HCT116 (cell line): ENCODE measurements at regions not wholly inside any gene's neighbourhood (a gene's known extent, or its start where the extent isn't known, plus 50 kb on each side); places are given as distances from the start of the nearest gene placed in this dataset.

Experiments
- EGR1 ChIP-seq: IDR thresholded peaks from 2 replicates; pipeline ENCODE4 v1.6.1; 2012; ENCODE audit warnings: low read depth
- EZH2 ChIP-seq: fragments of 200-600 bp; sonication (generic); IDR thresholded peaks from 2 replicates; pipeline ENCODE4 v1.6.1; 2017; ENCODE audit warnings: antibody characterized with exemption, mixed run types
- FOSL1 ChIP-seq: IDR thresholded peaks from 2 replicates; pipeline ENCODE4 v1.6.1; 2012; ENCODE audit warnings: low read depth
- MAX ChIP-seq: IDR thresholded peaks from 2 replicates; pipeline ENCODE4 v1.6.1; 2012
- POLR2A ChIP-seq: IDR thresholded peaks from 2 replicates; pipeline ENCODE4 v1.7.0; 2011; ENCODE audit warnings: borderline replicate concordance; ENCODE audit not compliant: insufficient read depth, insufficient read length; ENCODE audit errors: extremely low read depth
- POLR2AphosphoS5 ChIP-seq: IDR thresholded peaks from 2 replicates; pipeline ENCODE4 v1.6.1; 2011; ENCODE audit warnings: mild to moderate bottlenecking, low read depth, low read length, moderate library complexity
- RAD21 ChIP-seq: IDR thresholded peaks from 2 replicates; pipeline ENCODE4 v1.6.1; 2012; ENCODE audit warnings: low read depth, mild to moderate bottlenecking
- YY1 ChIP-seq: IDR thresholded peaks from 2 replicates; pipeline ENCODE4 v1.6.1; 2011; ENCODE audit warnings: low read length, low read depth, moderate library complexity, mild to moderate bottlenecking; ENCODE audit not compliant: insufficient replicate concordance; ENCODE audit errors: extremely low read depth
- ZFX ChIP-seq: fragments of 450-650 bp; IDR thresholded peaks from 2 replicates; pipeline ENCODE4 v1.6.1; 2017
- ZNF274 ChIP-seq: fragments of 200-500 bp; sonication (Bioruptor generic); IDR thresholded peaks from 2 replicates; pipeline ENCODE4 v1.6.1; 2014; ENCODE audit warnings: mild to moderate bottlenecking, low read depth, low read length, inconsistent platforms
- TF ChIP-seq, protein P1 (sequence below), 3 experiments: fragments of 200-600 bp in 1 of 3; sonication (generic) in 1 of 3; IDR thresholded peaks in 2 of 3; conservative IDR thresholded peaks in 1 of 3; 2 replicates each; pipeline ENCODE4 v1.5.1; 2012 to 2017; ENCODE audit warnings: low read depth in 2 of 3, low read length in 2 of 3, antibody characterized with exemption in 1 of 3, borderline replicate concordance in 1 of 3, control low read depth in 1 of 3, mild to moderate bottlenecking in 1 of 3, mixed read lengths in 1 of 3, mixed run types in 1 of 3, moderate library complexity in 1 of 3; ENCODE audit not compliant: insufficient read depth in 1 of 3

DNA sequence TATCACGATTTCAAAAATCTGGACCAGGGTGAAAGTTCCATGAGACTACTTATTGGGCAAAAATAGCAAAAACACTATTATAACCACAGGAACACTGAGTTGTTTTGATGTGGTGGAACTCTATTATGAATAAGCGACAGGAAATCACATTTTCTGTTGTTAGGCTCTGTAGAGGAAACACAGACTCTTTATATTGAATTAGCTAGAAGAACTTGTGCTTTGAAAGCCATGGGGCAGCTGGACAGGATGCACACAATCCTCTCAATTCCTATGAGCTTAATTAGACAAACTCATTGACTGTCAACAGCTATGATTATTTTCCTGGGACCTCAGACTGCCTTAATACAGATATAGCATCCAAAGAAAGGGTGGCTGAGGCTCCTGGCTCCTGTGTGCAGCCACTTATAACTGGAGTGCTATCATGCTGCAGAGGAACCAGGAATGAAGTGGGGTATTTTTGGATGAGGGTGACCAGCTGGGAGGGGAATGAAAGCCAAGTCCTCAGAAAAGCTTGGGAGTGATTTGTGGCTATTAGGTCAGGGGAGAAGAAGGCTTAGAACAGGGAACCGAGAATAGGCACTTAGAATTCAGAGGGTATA is 657.3 kb downstream of the TYW1 start:
- no peak for TF ChIP-seq POLR2AphosphoS5
- no peak for TF ChIP-seq EZH2
- TF ChIP-seq, protein P1, sequence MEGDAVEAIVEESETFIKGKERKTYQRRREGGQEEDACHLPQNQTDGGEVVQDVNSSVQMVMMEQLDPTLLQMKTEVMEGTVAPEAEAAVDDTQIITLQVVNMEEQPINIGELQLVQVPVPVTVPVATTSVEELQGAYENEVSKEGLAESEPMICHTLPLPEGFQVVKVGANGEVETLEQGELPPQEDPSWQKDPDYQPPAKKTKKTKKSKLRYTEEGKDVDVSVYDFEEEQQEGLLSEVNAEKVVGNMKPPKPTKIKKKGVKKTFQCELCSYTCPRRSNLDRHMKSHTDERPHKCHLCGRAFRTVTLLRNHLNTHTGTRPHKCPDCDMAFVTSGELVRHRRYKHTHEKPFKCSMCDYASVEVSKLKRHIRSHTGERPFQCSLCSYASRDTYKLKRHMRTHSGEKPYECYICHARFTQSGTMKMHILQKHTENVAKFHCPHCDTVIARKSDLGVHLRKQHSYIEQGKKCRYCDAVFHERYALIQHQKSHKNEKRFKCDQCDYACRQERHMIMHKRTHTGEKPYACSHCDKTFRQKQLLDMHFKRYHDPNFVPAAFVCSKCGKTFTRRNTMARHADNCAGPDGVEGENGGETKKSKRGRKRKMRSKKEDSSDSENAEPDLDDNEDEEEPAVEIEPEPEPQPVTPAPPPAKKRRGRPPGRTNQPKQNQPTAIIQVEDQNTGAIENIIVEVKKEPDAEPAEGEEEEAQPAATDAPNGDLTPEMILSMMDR (IDR thresholded peaks at IDR 0.05 in 2 of 3, conservative IDR thresholded peaks at IDR 0.05 in 1 of 3; ENCODE audit: borderline replicate concordance in 1 of 3, insufficient read depth in 1 of 3, low read depth in 2 of 3, low read length in 2 of 3): no peak
- TF ChIP-seq EGR1: no peak
- no peak for TF ChIP-seq MAX
- TF ChIP-seq POLR2A: no peak
- no peak for TF ChIP-seq ZFX
- TF ChIP-seq ZNF274: no peak
- no peak for TF ChIP-seq RAD21
- no peak for TF ChIP-seq FOSL1
- no peak for TF ChIP-seq YY1
